Neural cell (in vitro differentiated cells): ENCODE measurements at regions not wholly inside any gene's neighbourhood (a gene's known extent, or its start where the extent isn't known, plus 50 kb on each side); places are given as distances from the start of the nearest gene placed in this dataset.

Experiments used
- H2AFZ ChIP-seq: fragments of 200-600, 300-800 bp; sonication (generic), shearing (Covaris generic); 2 replicates; pipeline ENCODE4 v1.6.0; 2014; ENCODE audit warnings: low read depth, mild to moderate bottlenecking, antibody characterized with exemption, low read length, moderate library complexity
- H3F3A ChIP-seq: fragments of 200-600 bp; shearing (Covaris generic); 2 replicates; pipeline ENCODE4 v1.6.1; 2016; ENCODE audit warnings: mild to moderate bottlenecking, moderate library complexity, mixed read lengths, antibody characterized with exemption, low read length; ENCODE audit not compliant: insufficient read depth, poor library complexity, severe bottlenecking
- H3K27ac ChIP-seq: fragments of 200-600, 300-800 bp; sonication (generic), shearing (Covaris generic); 2 replicates; pipeline ENCODE4 v1.5.1; 2014; ENCODE audit warnings: mild to moderate bottlenecking, low read length, moderate library complexity
- H3K27me3 ChIP-seq: fragments of 300-800, 200-600 bp; sonication (generic), shearing (Covaris generic); 2 replicates; pipeline ENCODE4 v1.6.0; 2014; ENCODE audit warnings: mild to moderate bottlenecking, low read depth, low read length, moderate library complexity; ENCODE audit not compliant: insufficient read depth
- H3K36me3 ChIP-seq: fragments of 300-800, 200-600 bp; sonication (generic), shearing (Covaris generic); 2 replicates; pipeline ENCODE4 v1.5.1; 2014; ENCODE audit warnings: mild to moderate bottlenecking, antibody characterized with exemption, low read length, moderate library complexity; ENCODE audit not compliant: insufficient read depth
- H3K4me2 ChIP-seq: fragments of 300-800, 200-600 bp; sonication (generic), shearing (Covaris generic); 2 replicates; pipeline ENCODE4 v1.6.0; 2014; ENCODE audit warnings: mild to moderate bottlenecking, low read length
- H3K4me3 ChIP-seq: fragments of 300-800, 200-600 bp; sonication (generic), shearing (Covaris generic); 2 replicates; pipeline ENCODE4 v1.5.1; 2014; ENCODE audit warnings: mild to moderate bottlenecking, low read length, moderate library complexity
- H3K79me2 ChIP-seq: fragments of 200-600 bp; shearing (Covaris generic); replicated peaks from 2 replicates; pipeline ENCODE4 v1.6.0; 2014; ENCODE audit warnings: mild to moderate bottlenecking, low read length, moderate library complexity; ENCODE audit not compliant: insufficient read depth
- H3K9ac ChIP-seq: fragments of 300-800, 200-600 bp; sonication (generic), shearing (Covaris generic); 2 replicates; pipeline ENCODE4 v1.6.1; 2016; ENCODE audit warnings: mild to moderate bottlenecking, low read length, mixed read lengths
- H3K9me2 ChIP-seq: fragments of 200-600 bp; shearing (Covaris generic); 2 replicates; pipeline ENCODE4 v1.6.1; 2016; ENCODE audit warnings: mild to moderate bottlenecking, low read length, mixed read lengths; ENCODE audit not compliant: insufficient read depth
- H3K9me3 ChIP-seq: fragments of 200-600, 300-800 bp; sonication (generic), shearing (Covaris generic); 2 replicates; pipeline ENCODE4 v1.6.1; 2016; ENCODE audit warnings: mild to moderate bottlenecking, mixed run types, low read length, moderate library complexity, mixed read lengths
- H4K20me1 ChIP-seq: fragments of 200-600 bp; shearing (Covaris generic); 2 replicates; pipeline ENCODE4 v1.6.1; 2016; ENCODE audit warnings: mild to moderate bottlenecking, mixed run types; ENCODE audit not compliant: insufficient read depth
- EP300 ChIP-seq: fragments of 450-650 bp; conservative IDR thresholded peaks from 2 replicates; pipeline ENCODE4 v1.6.1; 2014; ENCODE audit warnings: antibody characterized with exemption, mild to moderate bottlenecking, moderate library complexity; ENCODE audit not compliant: poor library complexity, severe bottlenecking
- EZH2 ChIP-seq: fragments of 200-600, 300-800 bp; shearing (Covaris generic), sonication (generic); IDR thresholded peaks from 2 replicates; pipeline ENCODE4 v1.6.1; 2014; ENCODE audit warnings: antibody characterized with exemption, low read length, borderline replicate concordance, mild to moderate bottlenecking; ENCODE audit not compliant: insufficient read depth, poor library complexity, severe bottlenecking
- MXI1 ChIP-seq: fragments of 450-650 bp; conservative IDR thresholded peaks from 2 replicates; pipeline ENCODE4 v1.6.1; 2014; ENCODE audit warnings: antibody characterized with exemption, mild to moderate bottlenecking; ENCODE audit not compliant: poor library complexity, severe bottlenecking
- POLR2AphosphoS5 ChIP-seq: IDR thresholded peaks from 2 replicates; pipeline ENCODE4 v1.6.1; 2012
- RAD21 ChIP-seq: fragments of 450-650 bp; conservative IDR thresholded peaks from 2 replicates; pipeline ENCODE4 v1.6.1; 2014; ENCODE audit warnings: antibody characterized with exemption, mild to moderate bottlenecking, moderate library complexity
- SMC3 ChIP-seq: fragments of 450-650 bp; conservative IDR thresholded peaks from 2 replicates; pipeline ENCODE4 v1.6.1; 2014; ENCODE audit warnings: antibody characterized with exemption, mild to moderate bottlenecking, moderate library complexity; ENCODE audit not compliant: poor library complexity
- TAF1 ChIP-seq: IDR thresholded peaks from 2 replicates; pipeline ENCODE4 v1.6.1; 2012; ENCODE audit warnings: low read depth
- TF ChIP-seq, protein P1 (sequence below): fragments of 450-650 bp; IDR thresholded peaks from 2 replicates; pipeline ENCODE4 v1.5.1; 2014; ENCODE audit warnings: antibody characterized with exemption, mild to moderate bottlenecking, moderate library complexity; ENCODE audit not compliant: poor library complexity, severe bottlenecking
- TF ChIP-seq, protein P2 (sequence below): IDR thresholded peaks from 2 replicates; pipeline ENCODE4 v1.6.1; 2012; ENCODE audit warnings: borderline replicate concordance

DNA sequence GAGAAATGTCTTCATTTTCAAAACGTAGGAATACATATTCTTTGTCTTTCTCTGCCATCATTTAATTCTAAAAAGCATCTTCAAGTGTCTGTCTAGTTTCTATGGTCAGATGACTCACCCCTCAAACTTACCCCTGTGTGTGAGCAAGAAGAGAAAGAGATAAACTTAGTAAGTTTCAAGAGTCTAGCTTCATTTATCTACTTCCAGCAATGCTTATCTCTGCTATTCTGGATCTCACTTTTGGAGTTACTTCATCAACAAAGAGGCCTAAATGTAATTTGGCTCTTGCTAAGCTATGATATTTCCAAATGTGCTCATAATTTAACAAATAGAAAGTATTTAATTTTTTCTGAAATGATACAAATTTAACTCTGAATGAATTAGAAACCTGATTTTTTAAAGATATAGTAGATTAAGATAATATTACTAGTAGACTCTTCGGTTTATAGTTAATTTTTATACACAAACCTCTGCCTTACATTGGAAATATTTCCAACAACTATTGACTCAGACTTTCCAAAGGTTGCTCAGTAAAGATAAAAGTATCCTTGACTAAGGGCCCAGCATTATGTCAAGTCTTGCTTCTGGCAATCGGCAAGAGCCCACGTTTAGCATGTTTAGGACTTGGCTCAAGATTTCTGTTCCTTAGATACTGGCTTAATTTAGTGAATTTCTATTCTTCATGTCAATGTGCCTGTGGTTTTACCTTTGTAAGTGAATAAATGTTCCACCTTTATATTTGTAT is 1511.0 kb upstream of the SLC10A2 start:
- H3K36me3 ChIP-seq = no peaks in the 10 kb centered on the region
- no peak overlapping the region for H3K4me2 ChIP-seq
- no peak overlapping the region for H3K9ac ChIP-seq
- H3K4me3 ChIP-seq = no peak overlapping the region
- H3K9me2 ChIP-seq = no peaks in the 10 kb centered on the region
- H3K9me3 ChIP-seq = no peaks in the 10 kb centered on the region
- H3K27ac ChIP-seq = no peak overlapping the region
- TF ChIP-seq POLR2AphosphoS5 (no peak), RAD21 (no peak), SMC3 (no peak), EZH2 (no peak), TAF1 (no peak), EP300 (no peak), MXI1 (no peak)
- TF ChIP-seq, protein P1, sequence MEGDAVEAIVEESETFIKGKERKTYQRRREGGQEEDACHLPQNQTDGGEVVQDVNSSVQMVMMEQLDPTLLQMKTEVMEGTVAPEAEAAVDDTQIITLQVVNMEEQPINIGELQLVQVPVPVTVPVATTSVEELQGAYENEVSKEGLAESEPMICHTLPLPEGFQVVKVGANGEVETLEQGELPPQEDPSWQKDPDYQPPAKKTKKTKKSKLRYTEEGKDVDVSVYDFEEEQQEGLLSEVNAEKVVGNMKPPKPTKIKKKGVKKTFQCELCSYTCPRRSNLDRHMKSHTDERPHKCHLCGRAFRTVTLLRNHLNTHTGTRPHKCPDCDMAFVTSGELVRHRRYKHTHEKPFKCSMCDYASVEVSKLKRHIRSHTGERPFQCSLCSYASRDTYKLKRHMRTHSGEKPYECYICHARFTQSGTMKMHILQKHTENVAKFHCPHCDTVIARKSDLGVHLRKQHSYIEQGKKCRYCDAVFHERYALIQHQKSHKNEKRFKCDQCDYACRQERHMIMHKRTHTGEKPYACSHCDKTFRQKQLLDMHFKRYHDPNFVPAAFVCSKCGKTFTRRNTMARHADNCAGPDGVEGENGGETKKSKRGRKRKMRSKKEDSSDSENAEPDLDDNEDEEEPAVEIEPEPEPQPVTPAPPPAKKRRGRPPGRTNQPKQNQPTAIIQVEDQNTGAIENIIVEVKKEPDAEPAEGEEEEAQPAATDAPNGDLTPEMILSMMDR = no peak
- TF ChIP-seq, protein P2, sequence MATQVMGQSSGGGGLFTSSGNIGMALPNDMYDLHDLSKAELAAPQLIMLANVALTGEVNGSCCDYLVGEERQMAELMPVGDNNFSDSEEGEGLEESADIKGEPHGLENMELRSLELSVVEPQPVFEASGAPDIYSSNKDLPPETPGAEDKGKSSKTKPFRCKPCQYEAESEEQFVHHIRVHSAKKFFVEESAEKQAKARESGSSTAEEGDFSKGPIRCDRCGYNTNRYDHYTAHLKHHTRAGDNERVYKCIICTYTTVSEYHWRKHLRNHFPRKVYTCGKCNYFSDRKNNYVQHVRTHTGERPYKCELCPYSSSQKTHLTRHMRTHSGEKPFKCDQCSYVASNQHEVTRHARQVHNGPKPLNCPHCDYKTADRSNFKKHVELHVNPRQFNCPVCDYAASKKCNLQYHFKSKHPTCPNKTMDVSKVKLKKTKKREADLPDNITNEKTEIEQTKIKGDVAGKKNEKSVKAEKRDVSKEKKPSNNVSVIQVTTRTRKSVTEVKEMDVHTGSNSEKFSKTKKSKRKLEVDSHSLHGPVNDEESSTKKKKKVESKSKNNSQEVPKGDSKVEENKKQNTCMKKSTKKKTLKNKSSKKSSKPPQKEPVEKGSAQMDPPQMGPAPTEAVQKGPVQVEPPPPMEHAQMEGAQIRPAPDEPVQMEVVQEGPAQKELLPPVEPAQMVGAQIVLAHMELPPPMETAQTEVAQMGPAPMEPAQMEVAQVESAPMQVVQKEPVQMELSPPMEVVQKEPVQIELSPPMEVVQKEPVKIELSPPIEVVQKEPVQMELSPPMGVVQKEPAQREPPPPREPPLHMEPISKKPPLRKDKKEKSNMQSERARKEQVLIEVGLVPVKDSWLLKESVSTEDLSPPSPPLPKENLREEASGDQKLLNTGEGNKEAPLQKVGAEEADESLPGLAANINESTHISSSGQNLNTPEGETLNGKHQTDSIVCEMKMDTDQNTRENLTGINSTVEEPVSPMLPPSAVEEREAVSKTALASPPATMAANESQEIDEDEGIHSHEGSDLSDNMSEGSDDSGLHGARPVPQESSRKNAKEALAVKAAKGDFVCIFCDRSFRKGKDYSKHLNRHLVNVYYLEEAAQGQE = no peak
- H3F3A ChIP-seq = no peaks in the 10 kb centered on the region
- H3K79me2 ChIP-seq = no peaks in the 10 kb centered on the region
- H4K20me1 ChIP-seq = no peaks in the 10 kb centered on the region
- no peak overlapping the region for H2AFZ ChIP-seq
- H3K27me3 ChIP-seq = no peaks in the 10 kb centered on the region

DNA sequence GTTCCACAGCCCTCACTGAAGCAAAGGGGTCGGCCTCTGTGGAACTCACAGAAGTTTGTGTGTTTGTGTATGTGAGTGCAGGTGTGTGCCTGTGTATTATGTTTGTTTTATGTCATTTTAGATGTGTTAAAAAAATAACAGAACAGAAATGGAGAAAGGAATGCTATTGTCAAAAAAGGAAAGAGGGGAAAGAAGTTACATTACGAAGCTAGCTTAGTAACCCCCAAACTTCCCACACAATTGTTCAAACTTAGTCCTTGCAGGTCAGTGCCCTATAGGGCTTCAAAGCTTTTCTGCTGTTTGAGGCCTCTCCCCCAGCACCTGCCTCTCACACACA is 1505.6 kb upstream of the SLC10A2 start:
- Histone ChIP-seq H2AFZ (no peak overlapping the region), H3K36me3 (no peaks in the 10 kb centered on the region), H3F3A (no peaks in the 10 kb centered on the region), H3K9me2 (no peaks in the 10 kb centered on the region), H3K79me2 (no peaks in the 10 kb centered on the region), H3K27me3 (no peaks in the 10 kb centered on the region), H3K4me2 (no peak overlapping the region), H3K9me3 (no peaks in the 10 kb centered on the region), H3K9ac (no peak overlapping the region), H4K20me1 (no peaks in the 10 kb centered on the region), H3K27ac (no peak overlapping the region), H3K4me3 (no peak overlapping the region)
- TF ChIP-seq EP300 (no peak), RAD21 (peak; percentile 5), TAF1 (no peak), SMC3 (peak; percentile 39)
